GM12878 (cell line): ENCODE measurements at regions not wholly inside any gene's neighbourhood (a gene's known extent, or its start where the extent isn't known, plus 50 kb on each side); places are given as distances from the start of the nearest gene placed in this dataset.

ENCODE experiments used
- ASH2L ChIP-seq: fragments of 300-600, 200-600 bp; sonication (generic); IDR thresholded peaks from 2 replicates; pipeline ENCODE4 v1.6.1; 2017; ENCODE audit warnings: low read depth, mild to moderate bottlenecking, borderline replicate concordance
- BCL11A ChIP-seq: IDR thresholded peaks from 2 replicates; pipeline ENCODE4 v1.6.1; 2011; ENCODE audit warnings: low read depth, low read length
- BMI1 ChIP-seq: fragments of 450-650 bp; IDR thresholded peaks from 2 replicates; pipeline ENCODE4 v1.6.1; 2016; ENCODE audit warnings: mild to moderate bottlenecking, moderate library complexity, borderline replicate concordance
- CEBPB ChIP-seq, 2 experiments: fragments of 150-350 bp in 1 of 2; IDR thresholded peaks; 2 replicates each; pipeline ENCODE4 v1.6.1; 2012 to 2014; ENCODE audit warnings: low read depth in 2 of 2, low read length in 2 of 2, borderline replicate concordance in 1 of 2, inconsistent platforms in 1 of 2
- EZH2 ChIP-seq: IDR thresholded peaks from 2 replicates; pipeline ENCODE4 v1.6.1; 2012; ENCODE audit warnings: low read depth, mild to moderate bottlenecking, control low read depth, inconsistent platforms, low read length, borderline replicate concordance; ENCODE audit not compliant: control insufficient read depth
- MXI1 ChIP-seq: fragments of 150-350 bp; IDR thresholded peaks from 2 replicates; pipeline ENCODE4 v1.6.1; 2011; ENCODE audit warnings: low read depth, mild to moderate bottlenecking, inconsistent platforms, low read length, improper control_type of control experiment
- POLR2A ChIP-seq: IDR thresholded peaks from 2 replicates; pipeline ENCODE4 v1.6.1; 2011; ENCODE audit warnings: low read depth, mild to moderate bottlenecking, low read length
- RCOR1 ChIP-seq: conservative IDR thresholded peaks from 2 replicates; pipeline ENCODE4 v1.6.1; 2012; ENCODE audit warnings: low read depth, low read length, improper control_type of control experiment
- SREBF2 ChIP-seq: IDR thresholded peaks from 2 replicates; pipeline ENCODE4 v1.6.1; 2012; ENCODE audit warnings: mild to moderate bottlenecking, low read length
- ZBTB11 ChIP-seq: fragments of 450-650 bp; formaldehyde crosslinking; IDR thresholded peaks from 2 replicates; pipeline ENCODE4 v1.5.0; 2022; ENCODE audit warnings: mild to moderate bottlenecking, missing genetic modification characterization
- TF ChIP-seq, protein P1 (sequence below), 3 experiments: IDR thresholded peaks in 2 of 3; conservative IDR thresholded peaks in 1 of 3; 2 replicates each; pipeline ENCODE4 v1.5.1; 2011; ENCODE audit warnings: low read depth in 3 of 3, low read length in 3 of 3, mild to moderate bottlenecking in 3 of 3, control low read depth in 2 of 3, moderate library complexity in 2 of 3, inconsistent platforms in 1 of 3, mixed read lengths in 1 of 3; ENCODE audit not compliant: control insufficient read depth in 2 of 3, insufficient read depth in 1 of 3; ENCODE audit errors: extremely low read depth in 1 of 3
- TF ChIP-seq, protein P2 (sequence below): fragments of 450-650 bp; IDR thresholded peaks from 2 replicates; pipeline ENCODE4 v1.6.1; 2016; ENCODE audit warnings: mild to moderate bottlenecking
- TF ChIP-seq, protein P3 (sequence below): fragments of 450-650 bp; IDR thresholded peaks from 2 replicates; pipeline ENCODE4 v1.6.1; 2017; ENCODE audit warnings: mild to moderate bottlenecking

DNA sequence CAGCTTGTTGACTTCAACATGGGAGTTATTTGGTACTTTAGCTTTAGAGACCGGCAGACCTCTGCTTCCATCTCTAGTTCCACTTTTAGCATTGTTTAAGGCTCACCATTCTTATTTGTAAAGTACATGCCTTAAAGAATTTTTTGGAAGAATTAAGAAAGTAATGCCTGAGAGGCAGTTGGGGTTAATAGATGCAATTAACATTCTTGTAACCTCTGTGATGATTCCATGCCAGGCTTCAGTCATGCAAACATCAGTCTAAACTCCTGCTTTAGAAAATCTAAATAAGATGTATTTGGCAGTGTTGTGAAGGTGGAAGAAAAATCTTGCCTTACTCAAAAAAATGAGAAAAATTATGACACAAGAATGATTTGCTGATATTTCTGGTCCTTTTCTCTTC is 79.9 kb upstream of the UBAC2 start:
- TF ChIP-seq, protein P1, sequence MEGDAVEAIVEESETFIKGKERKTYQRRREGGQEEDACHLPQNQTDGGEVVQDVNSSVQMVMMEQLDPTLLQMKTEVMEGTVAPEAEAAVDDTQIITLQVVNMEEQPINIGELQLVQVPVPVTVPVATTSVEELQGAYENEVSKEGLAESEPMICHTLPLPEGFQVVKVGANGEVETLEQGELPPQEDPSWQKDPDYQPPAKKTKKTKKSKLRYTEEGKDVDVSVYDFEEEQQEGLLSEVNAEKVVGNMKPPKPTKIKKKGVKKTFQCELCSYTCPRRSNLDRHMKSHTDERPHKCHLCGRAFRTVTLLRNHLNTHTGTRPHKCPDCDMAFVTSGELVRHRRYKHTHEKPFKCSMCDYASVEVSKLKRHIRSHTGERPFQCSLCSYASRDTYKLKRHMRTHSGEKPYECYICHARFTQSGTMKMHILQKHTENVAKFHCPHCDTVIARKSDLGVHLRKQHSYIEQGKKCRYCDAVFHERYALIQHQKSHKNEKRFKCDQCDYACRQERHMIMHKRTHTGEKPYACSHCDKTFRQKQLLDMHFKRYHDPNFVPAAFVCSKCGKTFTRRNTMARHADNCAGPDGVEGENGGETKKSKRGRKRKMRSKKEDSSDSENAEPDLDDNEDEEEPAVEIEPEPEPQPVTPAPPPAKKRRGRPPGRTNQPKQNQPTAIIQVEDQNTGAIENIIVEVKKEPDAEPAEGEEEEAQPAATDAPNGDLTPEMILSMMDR (IDR thresholded peaks at IDR 0.05 in 2 of 3, conservative IDR thresholded peaks at IDR 0.05 in 1 of 3; ENCODE audit: control insufficient read depth in 2 of 3, extremely low read depth in 1 of 3, insufficient read depth in 1 of 3, low read depth in 3 of 3, low read length in 3 of 3), result no peak
- TF ChIP-seq POLR2A (no peak), RCOR1 (no peak), BCL11A (no peak), MXI1 (no peak), CEBPB (IDR thresholded peaks at IDR 0.05; ENCODE audit: borderline replicate concordance in 1 of 2, low read depth in 2 of 2, low read length in 2 of 2) (no peak), BMI1 (no peak), ZBTB11 (CRISPR knock-in tag) (no peak), EZH2 (no peak), SREBF2 (no peak), ASH2L (no peak)
- TF ChIP-seq, protein P2, sequence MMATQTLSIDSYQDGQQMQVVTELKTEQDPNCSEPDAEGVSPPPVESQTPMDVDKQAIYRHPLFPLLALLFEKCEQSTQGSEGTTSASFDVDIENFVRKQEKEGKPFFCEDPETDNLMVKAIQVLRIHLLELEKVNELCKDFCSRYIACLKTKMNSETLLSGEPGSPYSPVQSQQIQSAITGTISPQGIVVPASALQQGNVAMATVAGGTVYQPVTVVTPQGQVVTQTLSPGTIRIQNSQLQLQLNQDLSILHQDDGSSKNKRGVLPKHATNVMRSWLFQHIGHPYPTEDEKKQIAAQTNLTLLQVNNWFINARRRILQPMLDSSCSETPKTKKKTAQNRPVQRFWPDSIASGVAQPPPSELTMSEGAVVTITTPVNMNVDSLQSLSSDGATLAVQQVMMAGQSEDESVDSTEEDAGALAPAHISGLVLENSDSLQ, result no peak
- TF ChIP-seq, protein P3, sequence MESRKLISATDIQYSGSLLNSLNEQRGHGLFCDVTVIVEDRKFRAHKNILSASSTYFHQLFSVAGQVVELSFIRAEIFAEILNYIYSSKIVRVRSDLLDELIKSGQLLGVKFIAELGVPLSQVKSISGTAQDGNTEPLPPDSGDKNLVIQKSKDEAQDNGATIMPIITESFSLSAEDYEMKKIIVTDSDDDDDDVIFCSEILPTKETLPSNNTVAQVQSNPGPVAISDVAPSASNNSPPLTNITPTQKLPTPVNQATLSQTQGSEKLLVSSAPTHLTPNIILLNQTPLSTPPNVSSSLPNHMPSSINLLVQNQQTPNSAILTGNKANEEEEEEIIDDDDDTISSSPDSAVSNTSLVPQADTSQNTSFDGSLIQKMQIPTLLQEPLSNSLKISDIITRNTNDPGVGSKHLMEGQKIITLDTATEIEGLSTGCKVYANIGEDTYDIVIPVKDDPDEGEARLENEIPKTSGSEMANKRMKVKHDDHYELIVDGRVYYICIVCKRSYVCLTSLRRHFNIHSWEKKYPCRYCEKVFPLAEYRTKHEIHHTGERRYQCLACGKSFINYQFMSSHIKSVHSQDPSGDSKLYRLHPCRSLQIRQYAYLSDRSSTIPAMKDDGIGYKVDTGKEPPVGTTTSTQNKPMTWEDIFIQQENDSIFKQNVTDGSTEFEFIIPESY, result no peak
